Fibroblast of mammary gland (primary cell): ENCODE measurements at regions not wholly inside any gene's neighbourhood (a gene's known extent, or its start where the extent isn't known, plus 50 kb on each side); places are given as distances from the start of the nearest gene placed in this dataset.
"Not testable (repeated sequence)": the region's sequence is repeated elsewhere in the genome, so short reads cannot be mapped to it uniquely, and the experiment has no call there.

Experiments
- DNase-seq: peaks from one replicate; pipeline ENCODE4 v3.0.0-alpha.2; 2010; ENCODE audit warnings: low read depth
- H3K4me3 ChIP-seq: 2 replicates; pipeline ENCODE4 v1.5.1; 2011; ENCODE audit warnings: low read depth, mild to moderate bottlenecking, low read length, moderate library complexity; ENCODE audit not compliant: control insufficient read depth
- TF ChIP-seq, protein P1 (sequence below): conservative IDR thresholded peaks from 2 replicates; pipeline ENCODE4 v1.5.1; 2011; ENCODE audit warnings: low read depth, low read length, inconsistent platforms; ENCODE audit not compliant: control insufficient read depth, insufficient read depth

DNA sequence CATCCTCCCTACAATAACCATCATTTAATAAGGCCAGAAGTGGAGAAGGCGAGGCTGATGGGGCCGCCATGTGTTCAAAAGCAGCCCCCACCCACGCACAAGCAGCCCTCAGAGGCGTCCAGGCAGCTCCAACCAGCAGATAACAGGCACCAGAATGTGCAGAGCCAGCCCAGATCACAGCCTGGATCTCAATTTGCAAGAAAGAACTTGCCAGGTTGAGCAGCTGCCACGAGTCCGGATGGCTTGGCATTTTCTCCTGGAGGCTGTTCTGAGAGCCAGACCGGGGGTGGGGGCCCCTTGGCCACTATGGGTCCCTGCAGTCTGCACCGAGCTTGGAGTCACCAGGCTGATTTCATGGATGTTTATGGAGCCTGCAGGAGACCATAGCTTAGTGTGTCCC, 338.1 kb downstream of the PREX1 start:
- DNase-seq = no peak
- H3K4me3 ChIP-seq = no peak overlapping the region
- TF ChIP-seq, protein P1, sequence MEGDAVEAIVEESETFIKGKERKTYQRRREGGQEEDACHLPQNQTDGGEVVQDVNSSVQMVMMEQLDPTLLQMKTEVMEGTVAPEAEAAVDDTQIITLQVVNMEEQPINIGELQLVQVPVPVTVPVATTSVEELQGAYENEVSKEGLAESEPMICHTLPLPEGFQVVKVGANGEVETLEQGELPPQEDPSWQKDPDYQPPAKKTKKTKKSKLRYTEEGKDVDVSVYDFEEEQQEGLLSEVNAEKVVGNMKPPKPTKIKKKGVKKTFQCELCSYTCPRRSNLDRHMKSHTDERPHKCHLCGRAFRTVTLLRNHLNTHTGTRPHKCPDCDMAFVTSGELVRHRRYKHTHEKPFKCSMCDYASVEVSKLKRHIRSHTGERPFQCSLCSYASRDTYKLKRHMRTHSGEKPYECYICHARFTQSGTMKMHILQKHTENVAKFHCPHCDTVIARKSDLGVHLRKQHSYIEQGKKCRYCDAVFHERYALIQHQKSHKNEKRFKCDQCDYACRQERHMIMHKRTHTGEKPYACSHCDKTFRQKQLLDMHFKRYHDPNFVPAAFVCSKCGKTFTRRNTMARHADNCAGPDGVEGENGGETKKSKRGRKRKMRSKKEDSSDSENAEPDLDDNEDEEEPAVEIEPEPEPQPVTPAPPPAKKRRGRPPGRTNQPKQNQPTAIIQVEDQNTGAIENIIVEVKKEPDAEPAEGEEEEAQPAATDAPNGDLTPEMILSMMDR = no peak

DNA sequence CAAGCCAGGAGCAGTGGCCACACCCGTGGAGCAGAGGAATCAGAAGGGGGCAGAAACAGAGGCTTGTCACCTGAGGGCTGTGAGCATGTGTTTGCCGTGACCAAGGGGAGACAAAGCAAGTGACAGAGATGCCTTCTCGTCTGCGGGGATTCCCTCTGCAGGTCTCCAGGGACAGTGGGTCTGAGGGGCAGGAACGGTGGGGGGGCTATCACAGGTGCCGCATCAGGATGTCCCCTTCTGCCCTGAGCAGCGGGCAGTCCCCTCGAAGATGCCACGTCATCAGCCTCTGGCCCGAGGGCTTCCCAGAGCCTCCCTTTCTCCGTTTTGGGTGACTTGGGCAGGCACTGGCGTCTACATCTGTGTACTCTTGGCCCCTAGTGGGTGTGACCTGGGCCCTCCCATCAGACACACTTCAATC, 338.7 kb downstream of the PREX1 start:
- no peak overlapping the region for H3K4me3 ChIP-seq
- TF ChIP-seq, protein P1 = no peak
- no peak for DNase-seq

DNA sequence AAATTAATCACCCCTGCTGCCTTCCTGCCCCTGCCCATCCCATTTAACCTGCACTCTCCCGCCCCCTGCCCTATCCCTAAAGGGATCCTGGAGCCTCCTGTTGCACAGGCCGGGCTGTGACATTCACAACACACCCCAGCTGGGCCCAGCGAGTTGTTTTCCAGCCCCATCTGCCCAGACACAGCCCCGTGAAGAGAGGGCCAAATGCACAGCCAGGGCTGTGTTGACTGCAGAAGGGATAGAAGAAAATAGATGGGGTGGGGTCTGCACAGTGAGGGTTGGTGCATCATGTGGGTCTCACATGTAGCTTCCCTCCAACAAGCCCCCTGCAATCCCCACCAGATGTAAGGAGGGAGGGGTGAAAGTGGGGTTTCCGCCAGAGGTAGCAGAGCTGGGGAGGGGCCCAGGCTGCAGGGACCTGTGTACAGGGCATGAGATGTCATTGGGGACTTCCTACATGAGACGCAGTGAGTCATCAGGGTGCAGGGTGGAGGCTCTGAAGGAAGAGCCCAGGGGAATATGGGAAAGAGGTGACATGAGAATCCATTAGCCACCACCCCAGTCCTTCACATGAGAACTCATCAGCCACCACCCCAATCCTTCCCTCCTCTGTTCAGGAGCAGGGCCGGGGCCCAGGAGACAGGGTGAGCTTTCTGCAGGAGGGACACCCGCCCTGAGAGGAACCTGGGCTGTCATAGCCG, 339.3 kb downstream of the PREX1 start:
- DNase-seq, H3K4me3 ChIP-seq: not testable (repeated sequence)

DNA sequence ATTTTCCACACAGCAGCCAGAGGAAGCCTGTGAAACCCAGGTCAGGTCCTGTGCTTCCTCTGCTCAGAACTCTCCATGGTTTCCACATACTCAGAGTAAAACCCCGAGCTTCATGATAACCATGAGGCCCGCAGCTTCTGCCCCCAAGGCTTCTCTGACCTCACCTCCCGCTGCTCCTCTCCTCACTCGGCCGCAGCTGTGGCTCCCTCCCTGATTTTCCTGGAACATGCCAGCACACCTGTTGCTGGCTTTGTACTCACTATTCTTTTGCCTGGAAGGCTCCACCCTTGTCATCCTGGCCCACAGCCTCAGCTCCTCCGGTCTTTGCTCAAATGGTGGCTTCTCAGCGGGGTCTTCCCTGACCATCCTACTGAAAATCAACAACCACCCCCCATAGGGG, 341.7 kb downstream of the PREX1 start:
- no peak for DNase-seq
- H3K4me3 ChIP-seq = no peak overlapping the region
- TF ChIP-seq, protein P1 = no peak

DNA sequence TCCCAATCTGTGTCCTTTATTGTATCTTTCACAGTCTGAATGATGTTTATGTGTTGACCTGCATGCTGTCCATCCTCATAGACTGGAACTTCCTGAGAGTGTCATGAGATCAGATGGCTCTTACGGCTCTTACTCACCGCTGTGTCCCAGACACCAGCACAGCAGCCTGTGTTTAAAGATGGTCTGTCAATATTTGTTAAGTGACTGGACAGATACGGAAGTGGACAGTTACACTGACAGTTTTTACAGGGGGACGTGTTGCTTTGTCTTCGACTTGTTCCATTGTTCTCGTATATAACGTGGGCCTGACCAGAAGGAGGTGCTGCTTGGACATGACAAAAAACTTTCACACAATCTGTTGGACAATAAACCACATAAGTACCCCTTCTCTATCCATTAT, 342.6 kb downstream of the PREX1 start:
- not testable (repeated sequence) for DNase-seq, H3K4me3 ChIP-seq

DNA sequence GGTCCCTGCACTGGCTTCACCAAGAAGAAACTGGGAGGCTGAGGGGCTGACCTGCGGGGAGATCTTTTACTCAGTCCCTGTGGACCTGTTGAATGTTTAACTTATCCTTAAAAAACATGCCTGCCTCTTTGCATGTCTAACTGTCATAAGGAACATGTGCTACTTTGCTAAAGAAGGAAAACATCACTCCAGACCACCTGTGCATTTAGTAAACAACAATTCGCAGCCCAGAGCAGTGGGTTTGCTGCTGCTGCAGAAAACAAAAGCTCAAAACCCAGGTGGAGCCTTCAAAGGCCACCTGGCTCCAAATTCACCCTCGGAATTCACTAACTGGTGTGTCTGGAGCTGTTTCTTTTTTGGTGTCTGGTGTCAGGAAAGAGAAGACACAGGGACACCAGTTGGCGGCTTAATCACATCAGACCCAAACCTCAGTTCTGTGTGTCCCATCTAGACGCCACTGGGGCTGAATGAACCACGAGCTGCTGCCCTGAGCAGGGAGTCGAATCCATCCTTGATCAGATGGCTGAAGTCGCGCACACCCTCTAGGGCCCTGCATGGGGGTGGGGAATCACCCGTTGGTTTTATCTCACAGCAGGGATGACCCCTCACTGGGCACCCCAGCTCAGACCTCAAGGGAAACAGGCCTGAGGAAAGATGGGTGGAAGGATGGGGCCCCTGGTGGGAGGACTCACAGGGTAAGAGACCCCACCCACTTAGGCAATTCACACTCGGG, 344.3 kb downstream of the PREX1 start:
- TF ChIP-seq, protein P1 = no peak
- no peak overlapping the region for H3K4me3 ChIP-seq
- no peak for DNase-seq

DNA sequence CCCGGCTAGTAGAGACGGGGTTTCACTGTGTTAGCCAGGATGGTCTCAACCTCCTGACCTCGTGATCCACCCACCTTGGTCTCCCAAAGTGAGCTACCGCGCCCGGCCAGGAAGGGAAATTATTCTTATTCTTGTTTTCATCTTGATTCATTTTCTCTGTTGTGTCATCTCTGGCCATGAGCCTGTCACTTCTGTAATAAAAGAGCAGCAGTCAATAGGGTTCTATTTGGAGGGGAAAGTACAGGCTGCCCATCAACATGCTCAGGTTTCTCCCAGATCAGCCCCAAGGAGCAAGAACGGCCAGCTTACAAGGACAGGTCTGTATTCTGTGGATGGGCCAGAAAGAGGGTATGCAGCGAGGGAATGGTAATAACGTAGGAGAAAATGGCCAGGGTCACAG, 345.0 kb downstream of the PREX1 start:
- TF ChIP-seq, protein P1 = no peak
- DNase-seq = no peak

More for the DNA sequence above, 345.0 kb downstream of the PREX1 start:
- no peak overlapping the region for H3K4me3 ChIP-seq
